Right kidney (tissue), 1 donor: ENCODE measurements at regions not wholly inside any gene's neighbourhood (a gene's known extent, or its start where the extent isn't known, plus 50 kb on each side); places are given as distances from the start of the nearest gene placed in this dataset.
"Not testable (repeated sequence)": the region's sequence is repeated elsewhere in the genome, so short reads cannot be mapped to it uniquely, and the experiment has no call there.

Experiments
- DNase-seq: peaks from one replicate; pipeline ENCODE4 v3.0.0-alpha.2; 2016

GRCh38 chr17:34771891-34772290 lies 189.4 kb downstream of the CCT6B start:
- DNase-seq = no peak

- no peak for DNase-seq
Observed at GRCh38 chr17:34770586-34770985, 190.7 kb downstream of the CCT6B start.

DNA sequence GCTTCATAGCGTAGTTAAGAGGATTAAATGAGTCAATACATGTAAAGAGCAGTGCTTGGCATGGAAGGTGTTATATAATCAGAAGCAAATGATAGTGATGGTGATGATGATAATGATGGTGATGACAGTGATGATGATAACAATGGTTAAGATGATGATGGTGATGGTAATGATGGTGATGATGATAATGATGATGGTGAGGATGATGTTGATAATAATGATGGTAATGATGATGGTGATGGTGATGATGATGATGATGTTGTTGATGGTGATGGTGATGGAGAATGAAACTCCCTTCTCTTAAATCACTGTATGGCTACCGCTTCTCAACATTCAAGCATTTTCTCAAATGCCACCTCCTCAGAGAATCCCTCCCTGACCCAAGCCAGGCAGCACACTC lies 190.5 kb downstream of the TMEM132E start:
- DNase-seq = no peak

DNA sequence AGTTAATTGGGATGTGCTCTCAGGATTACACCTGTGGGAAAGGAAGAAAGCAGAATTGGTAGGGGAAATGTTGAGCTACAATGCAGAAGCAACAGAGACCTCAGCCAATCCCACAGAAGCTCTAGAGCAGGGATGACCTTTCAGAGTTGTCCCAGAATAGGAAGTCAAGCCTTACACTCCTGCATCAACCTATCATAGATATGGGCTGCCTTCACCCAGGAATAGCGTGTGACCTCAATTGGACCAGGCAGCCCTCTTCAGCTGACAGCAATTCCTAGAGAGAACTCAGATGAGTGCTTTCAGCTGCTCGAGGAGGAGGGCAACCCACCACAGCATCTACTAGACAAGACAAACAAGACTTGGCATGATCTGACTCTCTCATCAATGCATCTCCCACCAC lies 189.7 kb downstream of the TMEM132E start:
- DNase-seq = no peak

DNA sequence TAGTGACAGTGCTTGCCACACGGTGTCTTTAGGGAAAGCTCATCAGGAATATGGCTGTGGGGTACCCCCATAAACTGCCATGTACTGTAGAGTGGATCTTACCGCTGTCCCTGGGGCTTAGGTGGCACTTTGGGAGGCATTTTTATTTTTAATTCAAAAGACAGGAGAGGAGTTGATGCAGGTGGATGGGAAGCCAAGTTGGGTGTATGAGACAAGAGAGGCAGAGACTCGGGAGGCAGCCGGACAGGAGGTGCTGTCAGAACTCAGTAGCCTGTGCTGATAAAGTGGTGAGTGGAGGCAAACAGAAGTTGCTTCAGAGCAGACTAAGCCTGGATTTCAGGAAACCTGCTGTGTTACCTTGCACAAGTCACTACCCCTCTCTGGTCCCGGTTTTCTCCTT lies 185.9 kb downstream of the TMEM132E start:
- DNase-seq = no peak

- DNase-seq = no peak
Observed at GRCh38 chr17:34764716-34765115, 185.3 kb downstream of the TMEM132E start.

DNA sequence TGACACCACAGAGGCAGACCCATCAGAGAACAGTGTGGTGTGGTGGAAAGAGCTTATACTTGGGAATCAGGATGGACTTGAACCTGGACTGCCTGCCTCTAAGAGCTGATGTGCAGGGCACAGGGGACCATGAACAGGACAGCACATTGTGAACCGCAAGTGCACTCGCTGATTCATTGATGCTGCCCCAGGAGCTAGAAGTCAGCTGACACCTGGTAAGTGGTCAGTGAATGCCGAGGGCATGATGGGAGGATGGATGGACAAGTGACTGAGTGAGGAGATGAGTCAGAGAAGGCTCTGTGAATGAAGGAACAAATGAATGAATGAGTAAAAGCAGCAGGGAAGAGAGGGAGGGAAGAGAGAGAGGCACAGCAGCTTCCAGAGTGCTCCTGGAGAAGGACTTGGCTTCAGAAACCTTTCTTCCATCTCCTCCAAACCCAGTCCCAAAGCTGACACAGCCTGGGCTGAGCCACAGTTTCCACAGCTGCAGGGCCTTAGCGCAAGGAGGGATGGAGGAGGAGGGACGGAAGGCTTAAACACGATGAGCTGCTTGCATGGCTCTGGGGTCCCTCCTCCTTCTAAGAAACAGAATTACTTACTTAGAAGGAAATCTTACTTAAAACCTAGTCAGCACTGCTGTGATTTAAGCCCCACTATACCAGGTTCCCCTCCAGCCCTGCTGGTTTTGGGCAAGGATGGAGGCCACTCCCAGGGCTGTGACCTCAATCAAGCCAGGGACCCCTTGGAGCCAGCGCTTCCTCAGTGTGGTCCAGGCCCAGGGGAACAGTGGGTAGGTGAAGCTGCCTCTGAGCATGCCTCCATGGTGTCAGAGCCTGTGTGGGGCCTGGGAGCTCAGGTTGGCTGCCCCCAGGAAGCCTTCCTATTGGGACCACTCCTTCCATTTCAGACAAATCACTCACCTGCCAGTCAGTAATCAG lies 184.6 kb downstream of the TMEM132E start:
- DNase-seq = no peak

GRCh38 chr17:34762078-34762477 lies 182.7 kb downstream of the TMEM132E start:
- DNase-seq = no peak

GRCh38 chr17:34761646-34762045 lies 182.3 kb downstream of the TMEM132E start:
- DNase-seq = no peak

GRCh38 chr17:34760931-34761495 lies 181.6 kb downstream of the TMEM132E start:
- peak; percentile 38 for DNase-seq

- no peak for DNase-seq
Observed at GRCh38 chr17:34758718-34759117, 179.3 kb downstream of the TMEM132E start.

DNA sequence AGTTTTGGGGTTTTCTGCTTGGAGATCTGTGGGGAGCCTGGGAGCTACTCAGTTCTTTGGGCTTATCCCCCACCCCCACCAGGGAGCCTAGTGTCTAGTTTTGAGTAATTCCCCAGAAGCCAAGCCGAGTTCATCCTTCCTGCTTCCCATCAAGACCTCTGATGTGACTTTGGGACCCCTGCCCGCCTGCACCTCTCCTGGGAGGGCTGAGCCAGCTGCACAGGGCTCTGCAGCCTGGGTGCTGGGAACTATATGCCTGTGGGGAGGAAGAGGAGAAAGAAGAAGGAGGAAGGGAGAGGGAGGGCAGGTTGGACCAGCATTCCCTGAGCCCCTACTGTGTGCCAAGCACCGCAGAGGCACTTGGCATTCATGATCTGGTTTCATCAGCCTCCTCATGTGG lies 178.9 kb downstream of the TMEM132E start:
- no peak for DNase-seq

- no peak for DNase-seq
Observed at GRCh38 chr17:34757611-34758010, 178.2 kb downstream of the TMEM132E start.

GRCh38 chr17:34757106-34757505 lies 177.7 kb downstream of the TMEM132E start:
- no peak for DNase-seq

DNA sequence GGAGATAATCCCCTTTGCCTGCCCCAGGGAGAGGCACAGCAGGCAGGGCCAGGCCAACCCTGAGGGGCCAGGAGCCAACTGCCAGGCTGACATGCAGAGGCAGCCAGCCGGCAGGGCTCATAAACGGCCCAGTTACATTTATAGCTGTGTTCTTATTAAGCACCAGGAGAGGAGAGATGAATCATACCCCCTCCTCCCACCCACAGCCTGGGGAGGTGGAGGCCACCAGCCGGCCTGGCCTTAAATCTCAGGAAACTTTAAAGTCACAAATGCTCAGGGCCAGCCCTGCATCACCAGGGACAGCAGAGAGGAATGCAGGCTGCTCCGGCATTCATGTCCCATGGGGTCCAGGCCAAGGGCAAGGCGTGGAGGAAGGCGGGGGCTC lies 177.2 kb downstream of the TMEM132E start:
- DNase-seq = peak; percentile 44

DNA sequence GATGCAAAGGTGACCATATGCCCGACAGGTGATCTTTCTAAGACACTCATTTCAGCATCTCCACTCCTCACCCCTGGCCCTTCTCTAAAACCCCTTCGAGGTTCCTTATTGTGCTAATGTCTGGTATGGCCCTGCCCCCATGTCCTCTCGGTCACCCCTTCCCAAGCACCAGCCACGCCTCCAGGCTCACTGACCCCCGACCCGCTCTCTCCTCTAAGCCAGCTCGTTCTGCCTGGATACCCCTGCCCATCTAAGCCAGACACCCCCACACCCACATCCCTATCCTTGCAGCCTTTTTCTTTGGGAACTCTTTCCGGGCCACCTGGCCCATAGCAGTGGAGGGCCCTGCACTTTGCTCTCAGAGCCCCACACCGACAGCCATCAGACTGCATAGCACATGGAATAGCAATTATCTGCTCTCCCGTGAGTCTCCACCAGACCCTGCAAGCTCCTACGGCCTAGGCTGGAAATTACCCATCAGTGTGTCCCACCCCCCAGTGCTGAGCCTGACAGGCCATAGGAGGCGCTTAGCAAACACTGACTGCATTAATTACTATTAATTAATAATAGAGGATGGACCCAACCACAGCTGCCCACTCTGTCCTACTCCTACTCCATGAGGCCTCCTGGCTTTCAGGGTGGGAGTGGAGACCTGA lies 176.7 kb downstream of the TMEM132E start:
- peak; percentile 28 for DNase-seq

DNA sequence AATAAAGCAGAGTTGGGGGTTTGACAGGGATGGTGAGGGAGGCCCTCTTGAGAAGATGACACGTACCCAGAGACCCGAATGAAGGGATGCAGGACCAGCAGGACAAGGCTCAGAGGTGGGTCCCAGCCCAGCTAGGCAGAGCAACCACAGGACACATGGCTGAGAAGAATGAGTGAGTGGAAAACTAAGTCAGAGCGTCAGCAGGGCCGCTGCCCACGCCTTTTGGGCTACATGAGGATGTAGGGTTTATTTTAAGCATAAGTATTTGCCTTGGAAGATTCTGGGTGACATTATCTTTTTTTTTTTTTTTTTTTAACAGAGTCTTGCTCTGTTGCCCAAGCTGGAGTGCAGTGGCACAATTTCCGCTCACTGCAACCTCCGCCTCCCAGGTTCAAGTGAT lies 176.0 kb downstream of the TMEM132E start:
- DNase-seq = no peak

- DNase-seq = no peak
Observed at GRCh38 chr17:34750004-34750403, 170.6 kb downstream of the TMEM132E start.

GRCh38 chr17:34741967-34742366 lies 162.6 kb downstream of the TMEM132E start:
- DNase-seq = no peak

GRCh38 chr17:34740565-34741520 lies 161.5 kb downstream of the TMEM132E start:
- DNase-seq = no peak

DNA sequence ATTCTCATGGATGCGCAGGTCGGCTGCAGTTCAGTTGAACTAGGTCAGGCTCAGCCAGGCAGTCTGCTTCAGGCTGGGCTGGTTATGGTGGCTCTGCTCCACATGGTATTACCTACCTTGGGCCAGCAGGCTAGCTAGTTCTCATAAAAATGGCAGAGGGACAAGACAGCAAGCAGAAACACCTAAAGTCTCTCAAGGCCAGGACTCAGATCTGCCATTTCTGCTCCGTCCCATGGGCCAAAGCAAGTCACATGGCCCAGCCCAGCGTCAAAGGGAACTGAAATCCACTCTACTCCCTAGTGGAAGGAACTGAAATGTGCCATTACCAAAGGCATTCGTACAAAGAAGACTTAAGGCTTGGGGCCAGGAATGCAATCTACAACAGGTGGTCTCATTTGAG lies 160.0 kb downstream of the TMEM132E start:
- no peak for DNase-seq

- not testable (repeated sequence) for DNase-seq
Observed at GRCh38 chr17:34737673-34738072, 158.3 kb downstream of the TMEM132E start.
